GM19328 (cell line): ENCODE measurements at regions not wholly inside any gene's neighbourhood (a gene's known extent, or its start where the extent isn't known, plus 50 kb on each side); places are given as distances from the start of the nearest gene placed in this dataset.

Source experiments
- ATAC-seq: cut with Tn5 transposase; IDR thresholded peaks from one replicate; pipeline ENCODE4 v1.9.1; 2021; ENCODE audit warnings: mild to moderate bottlenecking, moderate library complexity; ENCODE audit not compliant: unreplicated experiment

DNA sequence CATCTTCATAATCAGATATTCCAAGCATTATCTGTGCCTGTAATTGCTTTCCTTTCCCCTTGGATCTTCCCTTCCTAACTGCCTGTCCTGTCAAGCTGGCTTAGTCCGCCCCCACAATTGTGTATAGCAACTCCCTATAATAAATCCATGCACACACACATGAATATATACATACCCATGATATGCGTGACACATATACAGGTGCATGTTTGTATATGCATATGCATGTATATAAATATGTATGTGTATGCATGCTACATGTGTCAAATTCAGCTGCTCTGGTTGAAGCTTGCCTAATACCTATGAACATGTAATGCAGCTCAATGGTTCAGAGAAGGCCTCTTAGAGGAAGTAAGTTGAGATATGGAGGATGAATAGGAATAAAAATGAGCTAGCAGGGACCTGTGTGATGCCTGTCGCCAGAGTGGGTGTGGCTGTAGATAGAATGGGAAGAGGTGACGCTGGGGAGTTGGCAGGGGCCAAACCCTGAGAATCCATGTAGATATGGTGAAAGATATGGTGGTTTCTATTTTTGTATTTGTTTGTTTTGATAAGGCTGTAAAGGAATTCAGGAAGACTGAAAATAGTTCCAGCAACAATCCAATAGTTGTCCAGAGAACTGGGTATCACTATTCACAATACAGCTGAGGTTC, 595.0 kb upstream of the BOD1L1 start:
- no peak for ATAC-seq

GRCh38 chr4:14223461-14223860, 595.9 kb upstream of the BOD1L1 start:
- ATAC-seq = no peak

GRCh38 chr4:14225688-14226207, 598.2 kb upstream of the BOD1L1 start:
- no peak for ATAC-seq

DNA sequence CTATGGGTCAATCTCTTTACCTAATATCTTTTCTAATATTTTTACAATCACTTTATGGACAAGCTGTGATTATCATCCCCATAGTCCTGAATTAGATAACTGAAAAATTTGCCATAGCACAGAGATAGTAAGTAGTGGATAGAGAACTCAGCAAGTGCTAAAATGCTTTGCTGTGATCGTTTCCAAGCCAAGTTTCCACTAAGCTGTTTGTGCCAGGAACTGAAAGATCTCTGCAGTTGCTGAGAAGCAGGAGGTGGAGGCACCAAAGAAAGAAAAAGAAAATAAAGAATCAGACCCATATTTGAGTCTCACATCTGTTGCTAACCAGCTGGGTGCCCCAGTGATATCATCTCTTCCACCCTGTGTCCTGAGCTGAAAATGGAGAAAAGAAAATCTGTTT, 605.6 kb upstream of the BOD1L1 start:
- ATAC-seq = no peak

- no peak for ATAC-seq
Measured at GRCh38 chr4:14234307-14234706, 606.8 kb upstream of the BOD1L1 start.

GRCh38 chr4:14236359-14236758, 608.8 kb upstream of the BOD1L1 start:
- ATAC-seq = no peak

DNA sequence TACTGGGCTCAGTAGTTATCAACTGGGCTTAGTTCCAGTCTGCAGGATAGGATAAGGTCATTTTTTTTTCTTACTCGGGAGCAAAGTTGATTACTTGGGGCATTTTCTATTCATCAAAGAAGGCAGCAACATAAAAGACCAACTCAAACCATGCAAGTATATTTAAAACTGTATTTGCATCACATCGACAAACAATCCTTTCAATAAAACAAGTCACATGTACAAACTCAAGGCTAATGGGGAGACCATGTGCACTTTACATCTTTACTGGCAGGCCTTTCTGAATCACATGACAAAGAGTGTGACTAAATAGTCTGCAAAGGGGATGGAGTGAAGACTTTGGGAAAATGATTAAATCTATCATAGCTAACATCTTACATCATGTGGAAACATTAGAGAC, 610.4 kb upstream of the BOD1L1 start:
- no peak for ATAC-seq

DNA sequence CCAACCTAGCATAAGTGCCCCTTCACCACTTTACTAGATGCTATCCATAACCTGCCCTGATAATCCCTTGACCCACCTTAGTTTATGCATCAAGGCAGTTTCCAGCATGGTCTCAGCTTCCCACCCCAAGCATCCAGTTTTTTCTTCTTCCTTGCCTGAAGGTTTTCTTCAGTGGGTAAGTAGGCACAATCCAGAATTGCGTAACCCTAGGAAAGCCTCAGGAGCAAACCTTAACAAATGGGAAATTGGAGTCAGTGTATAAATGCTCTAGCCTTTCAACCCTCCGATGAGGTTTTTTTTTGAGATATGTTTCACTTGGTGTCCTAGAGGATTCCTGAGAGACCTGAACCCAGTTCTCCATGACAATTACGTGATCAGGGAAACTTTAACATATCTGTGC, 614.0 kb upstream of the BOD1L1 start:
- ATAC-seq = no peak

- no peak for ATAC-seq
Measured at GRCh38 chr4:14247767-14248166, 620.2 kb upstream of the BOD1L1 start.

DNA sequence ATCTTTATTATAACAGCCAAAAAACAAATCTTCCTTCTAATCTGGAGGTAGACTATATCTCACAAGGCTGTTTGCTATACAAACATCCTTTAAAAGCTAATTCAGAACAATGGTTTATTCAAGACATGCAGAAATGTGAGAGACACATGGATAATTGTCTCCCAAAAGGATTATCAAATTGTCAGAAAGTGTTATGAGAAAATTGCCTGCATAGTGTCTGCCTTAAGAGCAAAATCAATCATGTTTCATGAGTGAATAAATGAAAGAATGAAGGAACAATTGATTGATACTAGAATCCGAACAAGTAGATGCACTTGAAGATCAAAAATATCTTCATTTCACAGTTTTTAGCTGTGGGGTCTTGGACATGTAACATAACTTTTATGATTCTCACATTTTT, 621.7 kb upstream of the BOD1L1 start:
- ATAC-seq = no peak

- no peak for ATAC-seq
Measured at GRCh38 chr4:14254252-14254651, 626.7 kb upstream of the BOD1L1 start.

DNA sequence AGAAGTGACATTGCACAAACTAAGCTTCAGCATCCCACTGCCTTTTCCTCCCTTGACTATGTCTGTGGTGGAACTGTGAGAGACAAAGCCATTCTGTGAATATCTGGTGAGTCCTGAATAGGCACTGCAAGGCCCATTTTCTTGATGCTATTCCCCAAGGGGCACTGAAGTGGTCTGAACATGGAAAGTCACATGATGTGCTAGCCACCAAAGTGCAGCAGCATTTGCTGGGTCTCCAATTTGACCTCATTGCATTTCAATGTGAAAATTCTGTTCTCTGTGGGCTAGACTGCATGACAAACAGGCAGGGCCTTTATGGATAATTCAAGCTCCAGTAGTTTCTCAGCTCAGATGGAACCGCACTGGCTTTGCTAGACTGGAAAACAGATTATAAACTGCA, 627.4 kb upstream of the BOD1L1 start:
- ATAC-seq = no peak

GRCh38 chr4:14257903-14258302, 630.4 kb upstream of the BOD1L1 start:
- ATAC-seq = no peak

DNA sequence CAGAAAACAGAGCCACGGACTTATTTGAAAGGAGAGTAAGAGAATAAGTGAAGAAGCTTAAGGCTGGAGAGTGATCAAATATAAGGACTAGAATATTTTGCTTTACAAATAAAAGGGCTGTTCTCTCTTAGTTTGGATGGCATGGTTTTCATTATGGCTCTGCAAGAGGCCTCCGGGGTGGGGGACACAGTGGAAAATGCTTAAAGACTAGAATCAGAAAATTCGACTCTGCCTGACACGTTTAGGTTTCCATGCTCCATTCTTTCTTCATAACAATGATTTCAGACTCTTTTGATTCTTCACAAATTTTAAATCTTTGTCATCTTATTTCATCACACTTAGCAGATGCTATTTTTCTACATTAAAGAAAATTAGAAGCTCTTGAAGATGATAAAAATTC, 632.4 kb upstream of the BOD1L1 start:
- no peak for ATAC-seq

GRCh38 chr4:14260591-14260990, 633.1 kb upstream of the BOD1L1 start:
- ATAC-seq = no peak

- ATAC-seq = no peak
Measured at GRCh38 chr4:14262221-14262620, 634.7 kb upstream of the BOD1L1 start.

GRCh38 chr4:14264437-14264836, 636.9 kb upstream of the BOD1L1 start:
- ATAC-seq = no peak

- no peak for ATAC-seq
Measured at GRCh38 chr4:14265651-14266050, 638.1 kb upstream of the BOD1L1 start.

DNA sequence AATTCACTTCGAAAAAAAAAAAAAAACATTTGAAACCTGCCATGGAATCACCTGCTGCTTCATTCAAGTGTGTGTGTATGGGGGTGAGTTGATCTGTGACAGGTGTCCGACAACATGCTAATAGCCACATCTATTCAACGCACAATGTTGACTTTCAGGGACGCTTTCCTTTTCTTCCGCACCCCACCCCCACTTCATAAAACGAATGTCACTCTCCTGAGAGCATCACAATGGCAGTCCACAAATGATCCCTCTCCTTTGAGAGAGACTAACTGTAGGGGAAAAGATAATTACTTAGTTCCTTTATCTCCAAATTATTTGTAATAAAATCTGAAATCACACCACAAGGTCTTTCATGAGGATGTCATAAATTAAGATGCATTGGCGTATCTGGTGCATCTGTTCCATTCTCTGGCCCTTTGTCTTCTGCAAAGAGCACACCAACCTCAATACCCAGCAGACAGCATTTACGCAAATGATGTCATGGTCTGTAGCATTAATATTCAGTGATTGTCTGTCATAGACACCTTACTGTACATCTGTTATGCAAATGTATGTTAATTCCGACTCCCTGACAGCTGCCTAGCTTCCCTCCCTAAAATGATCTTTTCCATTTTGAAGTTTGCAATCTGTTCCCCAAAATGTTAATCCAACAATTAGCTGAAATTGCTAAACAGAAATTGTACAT, 640.0 kb upstream of the BOD1L1 start:
- ATAC-seq = no peak

DNA sequence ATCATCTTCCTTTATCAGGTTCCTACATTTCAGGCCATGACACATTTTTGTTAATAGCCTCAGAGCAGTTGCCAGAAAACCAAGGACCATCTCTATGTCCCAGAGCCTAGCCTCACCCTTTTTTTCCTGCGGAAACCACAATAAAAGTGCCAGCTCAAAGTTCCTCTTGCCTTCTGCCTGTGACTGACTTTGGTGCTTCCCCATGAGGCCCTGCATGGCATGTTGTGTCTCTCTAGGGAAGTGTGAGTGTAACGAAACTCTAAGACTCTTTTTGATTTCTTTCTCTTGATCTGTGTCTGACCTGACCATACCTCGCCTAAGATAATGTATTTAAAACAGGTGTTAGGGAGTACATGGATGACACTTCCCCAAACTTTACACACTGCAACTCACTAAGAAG, 642.3 kb upstream of the BOD1L1 start:
- no peak for ATAC-seq

DNA sequence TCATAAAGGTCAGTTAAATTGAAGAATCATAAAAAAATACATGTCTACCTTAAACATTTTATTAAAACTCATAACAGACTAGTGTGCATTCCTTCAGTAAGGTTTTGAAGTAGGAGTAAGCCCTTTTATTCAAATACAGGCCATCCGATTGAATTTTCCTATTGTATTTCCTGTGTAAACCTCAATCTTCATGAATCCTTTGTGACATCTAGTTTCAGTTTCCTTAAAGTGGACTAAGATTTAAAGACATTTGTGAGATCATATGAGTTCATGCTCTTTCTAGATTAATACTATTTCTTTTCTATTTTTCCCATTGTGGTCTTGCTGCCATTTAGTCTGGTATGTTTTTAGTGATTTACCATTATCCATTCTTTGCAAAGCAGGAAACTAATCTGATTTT, 644.7 kb upstream of the BOD1L1 start:
- no peak for ATAC-seq

- ATAC-seq = no peak
Measured at GRCh38 chr4:14277505-14277904, 650.0 kb upstream of the BOD1L1 start.

DNA sequence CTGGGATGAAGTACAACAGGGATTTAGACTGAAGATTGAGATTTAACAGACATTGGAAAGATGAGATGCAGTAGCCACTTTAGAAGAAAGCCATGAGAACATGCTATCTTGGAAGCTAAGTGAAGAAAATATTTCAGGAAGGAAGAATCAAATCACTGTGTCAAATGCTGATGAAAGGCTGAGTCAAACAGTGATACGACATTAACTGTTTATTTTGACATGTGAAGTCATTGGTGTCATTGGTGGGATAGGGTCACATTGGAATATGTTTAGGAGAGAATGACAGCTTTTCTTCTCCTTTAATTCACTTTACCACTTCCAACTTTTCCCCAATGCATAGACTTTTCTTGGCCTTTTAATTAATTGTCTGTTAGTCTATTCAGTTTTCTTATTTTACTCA, 653.0 kb upstream of the BOD1L1 start:
- no peak for ATAC-seq
